HepG2 (cell line): ENCODE measurements at regions not wholly inside any gene's neighbourhood (a gene's known extent, or its start where the extent isn't known, plus 50 kb on each side); places are given as distances from the start of the nearest gene placed in this dataset.

ENCODE experiments used
- ATAC-seq: fragments of 200-7000 bp; cut with Tn5 transposase; 3 replicates; pipeline ENCODE4 v1.9.1; 2020; ENCODE audit warnings: mild to moderate bottlenecking, moderate library complexity
- BruUV-seq: library from RNA; stranded (reverse); fragments of 400-500 nt; replicated peaks from 2 replicates; lab custom pipeline; 2021; lab: Mats Ljungman, UMichigan
- CTCF ChIA-PET: fragments of 300-600 bp; formaldehyde crosslinking; extraction: SDS; loops from one replicate; lab custom pipeline; 2021; ENCODE audit warnings: low total read pairs, inconsistent platforms, low intra/inter-chr PET ratio; lab: Yijun Ruan, JAX
- POLR2A ChIA-PET: fragments of 350-600 bp; sonication (Branson Sonifier 250); formaldehyde crosslinking; loops from one replicate; lab custom pipeline; 2020; ENCODE audit warnings: antibody characterized with exemption, inconsistent platforms; lab: Yijun Ruan, JAX
- DNase-seq: peaks from one replicate; pipeline ENCODE4 v3.0.0-alpha.2; 2015; ENCODE audit warnings: low spot score
- FAIRE-seq: peaks from 3 replicates; lab custom pipeline; 2011; peaks lifted over from hg19 to GRCh38; lab: Jason Lieb, UNC
- H2AFZ ChIP-seq: one replicate; pipeline ENCODE4 v1.6.1; 2011; ENCODE audit warnings: low read length, inconsistent platforms
- H3K27ac ChIP-seq: fragments of 300-600 bp; 3 replicates; pipeline ENCODE4 v1.8.0; 2011; ENCODE audit warnings: mixed run types, mild to moderate bottlenecking, mixed read lengths, low read length, inconsistent platforms; ENCODE audit not compliant: insufficient read depth; ENCODE audit errors: extremely low read length
- H3K27me3 ChIP-seq, 2 experiments: fragments of 200-600 bp in 1 of 2; 2 replicates in 1 of 2; 3 replicates in 1 of 2; pipeline versions ENCODE4 v1.6.0 to v1.8.0; 2011; ENCODE audit warnings: low read length in 2 of 2, mild to moderate bottlenecking in 2 of 2, moderate library complexity in 2 of 2, inconsistent platforms in 1 of 2; ENCODE audit not compliant: insufficient read depth in 2 of 2, control insufficient read depth in 1 of 2
- H3K36me3 ChIP-seq, 2 experiments: fragments of 200-600 bp in 1 of 2; replicated peaks in 1 of 2; 2 replicates in 1 of 2; 3 replicates in 1 of 2; pipeline versions ENCODE4 v1.5.1 to v1.8.0; 2011; ENCODE audit warnings: low read length in 2 of 2, inconsistent platforms in 1 of 2; ENCODE audit not compliant: insufficient read depth in 2 of 2, control insufficient read depth in 1 of 2
- H3K4me1 ChIP-seq: 2 replicates; pipeline ENCODE4 v1.5.1; 2012; ENCODE audit warnings: low read length, inconsistent platforms; ENCODE audit not compliant: insufficient read depth
- H3K4me2 ChIP-seq: 2 replicates; pipeline ENCODE4 v1.6.0; 2011; ENCODE audit warnings: low read depth, low read length, inconsistent platforms
- H3K4me3 ChIP-seq, 3 experiments: fragments of 200-600 bp in 1 of 3; sonication (generic), shearing (Covaris generic) in 1 of 3; replicated peaks in 1 of 3; 2 replicates each; pipeline ENCODE4 v1.5.1; 2011 to 2016; ENCODE audit warnings: low read length in 3 of 3, inconsistent platforms in 2 of 3, low read depth in 2 of 3, mild to moderate bottlenecking in 2 of 3, control low read depth in 1 of 3, mixed read lengths in 1 of 3; ENCODE audit not compliant: insufficient read depth in 1 of 3
- H3K79me2 ChIP-seq: one replicate; pipeline ENCODE4 v1.6.1; 2011; ENCODE audit warnings: low read length, inconsistent platforms; ENCODE audit not compliant: insufficient read depth
- H3K9ac ChIP-seq: 2 replicates; pipeline ENCODE4 v1.6.0; 2011; ENCODE audit warnings: mild to moderate bottlenecking, low read depth, low read length, inconsistent platforms; ENCODE audit not compliant: insufficient read depth
- H3K9me3 ChIP-seq: 2 replicates; pipeline ENCODE4 v1.5.1; 2012; ENCODE audit warnings: mild to moderate bottlenecking, low read length
- H4K20me1 ChIP-seq: 2 replicates; pipeline ENCODE4 v1.6.0; 2011; ENCODE audit warnings: inconsistent platforms, mild to moderate bottlenecking, low read length, moderate library complexity; ENCODE audit not compliant: insufficient read depth
- HOXA5 ChIP-seq: sonication (generic); formaldehyde crosslinking; IDR thresholded peaks from 2 replicates; pipeline ENCODE4 v1.4.0; 2020; ENCODE audit warnings: missing genetic modification reagents
- KDM5B ChIP-seq: sonication (generic); formaldehyde crosslinking; IDR thresholded peaks from 2 replicates; pipeline ENCODE4 v1.4.0; 2020; ENCODE audit warnings: missing genetic modification reagents, mild to moderate bottlenecking, borderline replicate concordance
- MEF2D ChIP-seq: sonication (generic); formaldehyde crosslinking; IDR thresholded peaks from 2 replicates; pipeline ENCODE4 v1.5.1; 2020; ENCODE audit warnings: mild to moderate bottlenecking, missing genetic modification reagents
- POLR2A ChIP-seq, 2 experiments: IDR thresholded peaks; 2 replicates each; pipeline ENCODE4 v1.6.1; 2011; ENCODE audit warnings: low read depth in 2 of 2, low read length in 2 of 2, mild to moderate bottlenecking in 1 of 2, moderate library complexity in 1 of 2; ENCODE audit not compliant: insufficient read depth in 1 of 2
- RAD51 ChIP-seq: fragments of 450-650 bp; IDR thresholded peaks from 2 replicates; pipeline ENCODE4 v1.6.1; 2016; ENCODE audit warnings: borderline replicate concordance
- RELA ChIP-seq: sonication (generic); formaldehyde crosslinking; IDR thresholded peaks from 2 replicates; pipeline ENCODE4 v1.4.0; 2020; ENCODE audit warnings: missing genetic modification reagents
- TEAD2 ChIP-seq: sonication (generic); formaldehyde crosslinking; IDR thresholded peaks from 2 replicates; pipeline ENCODE4 v1.9.0; 2021; ENCODE audit warnings: missing genetic modification reagents
- XRCC5 ChIP-seq: fragments of 200-400 bp; formaldehyde crosslinking; optimal IDR thresholded peaks from 2 replicates; pipeline ENCODE3; 2017; ENCODE audit warnings: mild to moderate bottlenecking, low read length
- ZNF547 ChIP-seq: sonication (generic); formaldehyde crosslinking; IDR thresholded peaks from 2 replicates; pipeline ENCODE4 v1.5.1; 2020; ENCODE audit warnings: mild to moderate bottlenecking, missing genetic modification reagents
- ZNF7 ChIP-seq: IDR thresholded peaks from 2 replicates; pipeline ENCODE4 v1.6.1; 2016; ENCODE audit warnings: missing biosample characterization, missing genetic modification reagents
- WGBS: methylation state at CpG from one replicate; pipeline ENCODE4 v1.1.6; 2017; ENCODE audit warnings: low lambda C conversion rate; 5-methylcytosine and 5-hydroxymethylcytosine counted together
- in situ Hi-C: cut with HindIII; loops from 2 replicates; pipeline ENCODE4 v1.10.0; 2017; ENCODE audit warnings: low pct_unique_long_range_greater_than_20kb; ENCODE audit not compliant: extremely low pct_ligation_motif_present
- intact Hi-C: fragments of 100-400 bp; cut with micrococcal nuclease; formaldehyde crosslinking; loops from one replicate; pipeline ENCODE4 v1.10.0; 2022; ENCODE audit not compliant: unreplicated experiment
- TF ChIP-seq, protein P1 (sequence below): sonication (generic); formaldehyde crosslinking; IDR thresholded peaks from 2 replicates; pipeline ENCODE4 v1.4.0; 2020; ENCODE audit warnings: missing genetic modification reagents, borderline replicate concordance
- TF ChIP-seq, protein P2 (sequence below): sonication (generic); formaldehyde crosslinking; IDR thresholded peaks from 2 replicates; pipeline ENCODE4 v1.5.1; 2020; ENCODE audit warnings: missing genetic modification reagents, mild to moderate bottlenecking, borderline replicate concordance

DNA sequence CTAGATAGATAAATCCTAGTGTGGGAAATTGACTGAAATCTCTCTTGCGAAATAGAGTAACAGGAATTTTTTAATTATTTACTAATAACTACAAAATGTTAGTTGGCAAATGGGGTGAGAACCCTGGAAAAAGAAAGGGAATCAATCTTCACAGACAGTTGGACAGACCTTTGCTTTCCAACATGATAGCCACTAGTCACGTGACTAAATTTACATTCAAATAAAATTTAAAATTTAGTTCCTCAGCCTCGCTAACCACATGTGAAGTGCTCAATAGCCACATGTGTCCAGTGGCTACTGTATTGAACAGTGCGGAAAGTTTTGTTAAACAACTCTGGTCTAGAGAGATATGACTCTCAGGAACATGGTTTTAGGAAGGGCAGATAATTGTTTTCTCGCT lies 289.9 kb upstream of the RASA1 start:
- no peaks in the 10 kb centered on the region for H3K9me3 ChIP-seq
- intact Hi-C loops: no loop called here
- WGBS: 21% methylated on average over 5 of the region's 5 CpGs
- no peaks in the 10 kb centered on the region for H3K79me2 ChIP-seq
- in situ Hi-C loops: no loop called here
- TF ChIP-seq RAD51: peak; percentile 72
- TF ChIP-seq, protein P1, sequence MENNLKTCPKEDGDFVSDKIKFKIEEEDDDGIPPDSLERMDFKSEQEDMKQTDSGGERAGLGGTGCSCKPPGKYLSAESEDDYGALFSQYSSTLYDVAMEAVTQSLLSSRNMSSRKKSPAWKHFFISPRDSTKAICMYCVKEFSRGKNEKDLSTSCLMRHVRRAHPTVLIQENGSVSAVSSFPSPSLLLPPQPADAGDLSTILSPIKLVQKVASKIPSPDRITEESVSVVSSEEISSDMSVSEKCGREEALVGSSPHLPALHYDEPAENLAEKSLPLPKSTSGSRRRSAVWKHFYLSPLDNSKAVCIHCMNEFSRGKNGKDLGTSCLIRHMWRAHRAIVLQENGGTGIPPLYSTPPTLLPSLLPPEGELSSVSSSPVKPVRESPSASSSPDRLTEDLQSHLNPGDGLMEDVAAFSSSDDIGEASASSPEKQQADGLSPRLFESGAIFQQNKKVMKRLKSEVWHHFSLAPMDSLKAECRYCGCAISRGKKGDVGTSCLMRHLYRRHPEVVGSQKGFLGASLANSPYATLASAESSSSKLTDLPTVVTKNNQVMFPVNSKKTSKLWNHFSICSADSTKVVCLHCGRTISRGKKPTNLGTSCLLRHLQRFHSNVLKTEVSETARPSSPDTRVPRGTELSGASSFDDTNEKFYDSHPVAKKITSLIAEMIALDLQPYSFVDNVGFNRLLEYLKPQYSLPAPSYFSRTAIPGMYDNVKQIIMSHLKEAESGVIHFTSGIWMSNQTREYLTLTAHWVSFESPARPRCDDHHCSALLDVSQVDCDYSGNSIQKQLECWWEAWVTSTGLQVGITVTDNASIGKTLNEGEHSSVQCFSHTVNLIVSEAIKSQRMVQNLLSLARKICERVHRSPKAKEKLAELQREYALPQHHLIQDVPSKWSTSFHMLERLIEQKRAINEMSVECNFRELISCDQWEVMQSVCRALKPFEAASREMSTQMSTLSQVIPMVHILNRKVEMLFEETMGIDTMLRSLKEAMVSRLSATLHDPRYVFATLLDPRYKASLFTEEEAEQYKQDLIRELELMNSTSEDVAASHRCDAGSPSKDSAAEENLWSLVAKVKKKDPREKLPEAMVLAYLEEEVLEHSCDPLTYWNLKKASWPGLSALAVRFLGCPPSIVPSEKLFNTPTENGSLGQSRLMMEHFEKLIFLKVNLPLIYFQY: no peak
- H3K9ac ChIP-seq: no peak overlapping the region
- POLR2A ChIA-PET: no interaction called here
- no peaks in the 10 kb centered on the region for H4K20me1 ChIP-seq
- H3K4me2 ChIP-seq: no peak overlapping the region
- DNase-seq: no peak
- no peaks in the 10 kb centered on the region for H3K4me1 ChIP-seq
- FAIRE-seq: no peak
- H3K27ac ChIP-seq: no peak overlapping the region
- no peaks in the 10 kb centered on the region for H3K36me3 ChIP-seq
- BruUV-seq: no TSS peak
- no peak for ATAC-seq
- no peak overlapping the region for H3K4me3 ChIP-seq
- no peak overlapping the region for H2AFZ ChIP-seq
- H3K27me3 ChIP-seq: no peaks in the 10 kb centered on the region
- CTCF ChIA-PET: no interaction called here

DNA sequence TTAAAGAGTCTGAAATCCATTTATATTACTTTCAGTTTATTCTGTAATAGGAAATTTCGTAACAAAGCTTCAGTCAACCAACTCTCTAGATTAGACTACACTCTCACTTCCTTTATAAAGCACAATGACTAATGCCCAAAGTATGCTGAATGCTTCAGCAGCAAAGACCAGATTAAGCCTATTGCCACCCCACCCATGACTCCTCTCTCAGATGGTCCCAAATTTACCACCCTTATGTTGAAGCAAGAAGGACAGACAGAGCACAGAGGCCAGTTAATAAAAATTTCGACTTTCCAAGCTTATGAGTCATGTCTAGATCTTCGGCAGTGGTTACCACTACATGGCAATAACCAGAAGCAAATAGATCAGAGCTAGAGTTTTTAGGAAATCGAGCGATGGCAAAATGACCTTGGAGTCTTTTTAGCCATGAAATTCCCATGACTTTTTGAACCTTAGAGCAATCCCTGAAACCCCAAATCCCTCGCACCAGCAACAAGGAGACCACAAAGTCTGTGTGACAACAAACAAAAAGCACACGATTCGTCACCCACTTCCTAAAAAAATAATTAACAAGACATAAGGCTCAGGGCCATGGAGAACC lies 287.8 kb upstream of the RASA1 start:
- ChIA-PET POLR2A (no interaction called here), CTCF (no interaction called here)
- intact Hi-C loops (no loop called here), in situ Hi-C loops (no loop called here)
- Histone ChIP-seq H3K79me2 (no peaks in the 10 kb centered on the region), H3K9ac (no peak overlapping the region), H3K4me1 (no peaks in the 10 kb centered on the region), H4K20me1 (no peaks in the 10 kb centered on the region), H3K27ac (no peak overlapping the region), H3K36me3 (no peaks in the 10 kb centered on the region), H3K4me2 (no peak overlapping the region), H3K9me3 (no peaks in the 10 kb centered on the region), H2AFZ (no peak overlapping the region), H3K4me3 (no peak overlapping the region), H3K27me3 (no peaks in the 10 kb centered on the region)
- BruUV-seq: no TSS peak
- ATAC-seq (no peak), DNase-seq (peak; percentile 3), FAIRE-seq (no peak)
- 3% methylated on average over 8 of the region's 8 CpGs for WGBS
- TF ChIP-seq ZNF7 (CRISPR knock-in tag): no peak
- no peak for TF ChIP-seq TEAD2 (CRISPR knock-in tag)
- no peak for TF ChIP-seq KDM5B (CRISPR knock-in tag)
- TF ChIP-seq POLR2A (IDR thresholded peaks at IDR 0.05; ENCODE audit: insufficient read depth in 1 of 2, low read depth in 2 of 2, low read length in 2 of 2): no peak
- TF ChIP-seq, protein P2, sequence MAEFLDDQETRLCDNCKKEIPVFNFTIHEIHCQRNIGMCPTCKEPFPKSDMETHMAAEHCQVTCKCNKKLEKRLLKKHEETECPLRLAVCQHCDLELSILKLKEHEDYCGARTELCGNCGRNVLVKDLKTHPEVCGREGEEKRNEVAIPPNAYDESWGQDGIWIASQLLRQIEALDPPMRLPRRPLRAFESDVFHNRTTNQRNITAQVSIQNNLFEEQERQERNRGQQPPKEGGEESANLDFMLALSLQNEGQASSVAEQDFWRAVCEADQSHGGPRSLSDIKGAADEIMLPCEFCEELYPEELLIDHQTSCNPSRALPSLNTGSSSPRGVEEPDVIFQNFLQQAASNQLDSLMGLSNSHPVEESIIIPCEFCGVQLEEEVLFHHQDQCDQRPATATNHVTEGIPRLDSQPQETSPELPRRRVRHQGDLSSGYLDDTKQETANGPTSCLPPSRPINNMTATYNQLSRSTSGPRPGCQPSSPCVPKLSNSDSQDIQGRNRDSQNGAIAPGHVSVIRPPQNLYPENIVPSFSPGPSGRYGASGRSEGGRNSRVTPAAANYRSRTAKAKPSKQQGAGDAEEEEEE (CRISPR knock-in tag): no peak
- TF ChIP-seq RELA (CRISPR knock-in tag): no peak
- TF ChIP-seq HOXA5 (CRISPR knock-in tag): no peak
- no peak for TF ChIP-seq ZNF547 (CRISPR knock-in tag)
- no peak for TF ChIP-seq XRCC5
- no peak for TF ChIP-seq MEF2D
